ENCODE measurements at regions not wholly inside any gene's neighbourhood (a gene's known extent, or its start where the extent isn't known, plus 50 kb on each side); places are given as distances from the start of the nearest gene placed in this dataset.
"Not testable (repeated sequence)": the region's sequence is repeated elsewhere in the genome, so short reads cannot be mapped to it uniquely, and the experiment has no call there.

DNA sequence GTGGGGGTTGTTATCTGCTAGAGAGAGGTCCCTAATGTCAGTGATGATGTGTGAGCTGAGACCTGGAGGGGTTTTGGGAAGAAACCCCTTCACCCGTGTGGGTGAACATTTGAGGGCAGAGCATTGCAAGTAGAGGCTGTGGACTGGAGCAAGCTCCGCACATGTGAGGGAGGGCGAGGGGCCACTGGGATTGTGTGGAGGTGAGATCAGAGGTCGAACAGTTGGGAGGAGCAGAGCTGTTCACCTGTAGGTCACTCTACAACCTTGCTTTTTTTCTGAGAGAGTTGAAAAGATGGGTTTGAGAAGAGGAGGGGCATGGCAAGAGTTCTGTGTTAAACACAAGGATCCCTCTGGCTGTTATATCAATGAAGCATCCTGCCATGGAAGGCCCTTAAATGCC, 480.4 kb upstream of the ZNF608 start:
- DNase-seq: no peak

DNA sequence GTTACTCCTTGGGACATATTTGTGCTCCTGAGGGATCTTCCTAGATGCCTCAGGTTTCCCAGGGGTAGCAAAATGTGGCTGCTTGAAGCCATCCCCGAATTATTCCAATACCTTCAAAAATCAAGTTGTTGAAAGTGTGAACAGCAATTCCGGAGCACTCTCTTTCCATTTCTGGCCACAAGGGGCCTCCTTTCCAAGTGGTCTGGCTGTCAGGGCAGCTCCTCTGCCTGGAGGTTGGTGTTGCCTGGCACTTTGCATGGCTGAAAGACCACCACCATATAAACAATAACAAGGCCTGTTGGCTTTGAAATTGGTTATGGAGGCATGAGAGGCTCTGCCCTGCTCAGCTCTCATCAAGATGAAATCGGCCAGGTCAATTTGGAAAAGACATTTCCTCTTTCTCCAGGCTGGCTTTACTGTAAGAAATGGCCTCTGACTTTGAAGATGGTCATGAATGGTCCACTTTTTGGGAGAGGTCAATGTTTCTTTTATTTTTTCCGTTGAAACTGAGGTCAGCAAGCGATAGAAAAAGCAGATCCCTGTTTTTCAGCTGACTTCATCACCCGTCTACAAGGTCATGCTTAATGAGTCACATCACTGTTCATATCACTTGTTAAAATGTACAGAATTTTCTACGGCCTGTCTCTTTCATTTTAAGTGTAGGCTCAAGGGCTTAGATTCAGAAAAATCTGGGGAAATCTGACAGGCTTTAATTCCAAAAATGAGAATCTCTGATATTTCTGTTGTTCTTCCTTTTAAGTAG, 481.1 kb upstream of the ZNF608 start:
- no peak for DNase-seq

DNA sequence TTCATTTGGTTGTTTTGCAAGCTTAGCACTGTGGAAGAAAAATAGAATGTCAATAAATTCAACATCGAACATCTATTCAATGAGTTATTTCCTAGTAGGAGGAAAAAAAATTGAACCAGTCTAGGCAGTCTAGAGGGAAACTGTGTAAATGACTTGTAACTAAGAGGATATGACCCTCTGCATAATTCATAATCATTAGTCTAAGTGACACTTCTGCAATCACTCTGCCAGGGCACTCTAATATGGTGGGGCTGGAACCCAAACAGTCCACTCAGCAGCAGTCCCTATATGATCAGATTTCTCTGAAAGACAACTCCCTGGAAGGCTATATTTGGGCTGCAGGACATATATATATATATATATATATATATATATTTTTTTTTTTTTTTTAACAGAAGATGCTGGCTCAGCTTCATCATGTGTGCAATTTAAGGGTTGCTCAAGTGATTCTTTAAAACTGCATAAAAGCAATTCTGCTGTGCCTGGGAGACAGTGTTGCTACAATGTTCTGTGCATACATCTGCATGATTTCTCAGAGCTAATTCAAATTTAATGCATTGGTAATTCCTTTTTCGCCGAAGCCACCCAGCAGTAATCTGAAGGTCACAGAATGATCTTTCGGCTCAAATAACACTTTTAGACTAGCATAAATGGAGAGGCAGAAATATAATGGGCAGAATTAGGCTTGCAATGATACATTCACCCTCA, 482.1 kb upstream of the ZNF608 start:
- DNase-seq: no peak

DNA sequence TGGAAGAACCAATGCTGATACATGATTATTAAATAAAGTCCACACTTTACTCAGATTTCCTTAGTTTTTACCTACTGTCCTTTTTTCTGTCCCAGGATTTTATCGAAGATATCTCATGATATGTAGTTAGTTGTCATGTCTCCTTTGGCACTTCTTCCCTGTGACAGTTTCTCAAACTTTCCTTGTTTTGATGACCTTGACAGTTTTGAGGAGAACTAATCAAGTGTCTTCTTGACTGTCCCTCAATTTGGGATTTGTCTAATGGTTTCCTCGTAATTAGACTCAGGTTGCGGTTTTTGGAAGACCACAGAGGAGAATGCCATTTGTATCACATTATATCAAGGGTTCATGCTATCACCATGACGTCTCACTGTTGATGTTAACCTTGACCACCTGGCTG, 483.1 kb upstream of the ZNF608 start:
- DNase-seq: no peak

DNA sequence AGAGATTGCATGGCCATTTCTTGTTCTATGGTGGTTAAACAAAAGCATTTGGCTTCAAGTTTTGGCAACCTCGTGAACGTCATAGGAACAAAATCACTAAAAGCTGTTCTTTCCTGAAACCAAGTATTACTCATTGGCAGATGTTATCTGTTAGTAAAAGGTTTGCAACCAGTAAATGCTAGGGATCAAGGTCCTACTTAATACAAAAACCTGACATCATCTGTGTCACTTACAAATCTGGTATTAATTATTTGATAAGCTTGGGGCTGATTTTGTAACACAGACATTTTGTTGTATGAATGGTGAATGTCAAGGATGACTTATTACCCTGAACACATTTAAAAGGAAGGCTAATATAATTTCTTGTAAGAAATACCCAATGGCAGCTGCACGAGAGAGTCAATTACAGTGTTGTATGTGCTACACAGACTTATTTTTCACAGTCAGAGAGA, 486.4 kb upstream of the ZNF608 start:
- no peak for DNase-seq

DNA sequence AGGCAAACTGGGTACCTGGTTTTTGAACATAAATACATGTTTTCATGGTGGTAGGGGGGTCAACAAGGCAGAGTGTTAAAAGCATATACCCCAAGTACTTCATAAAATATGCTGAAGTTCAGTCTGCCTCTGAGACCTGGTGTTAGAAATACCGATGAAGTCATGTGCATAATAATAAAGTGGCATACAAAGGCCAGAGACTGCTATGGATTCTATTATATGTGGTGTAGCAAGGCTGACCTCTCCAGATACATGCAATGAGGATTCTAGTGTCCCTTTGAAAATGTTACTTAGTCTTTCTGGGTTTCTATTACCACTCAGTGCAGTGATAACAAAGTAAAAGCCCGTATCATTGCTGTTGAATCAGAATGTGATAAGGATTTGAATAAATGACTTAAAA, 487.5 kb upstream of the ZNF608 start:
- DNase-seq: no peak

DNA sequence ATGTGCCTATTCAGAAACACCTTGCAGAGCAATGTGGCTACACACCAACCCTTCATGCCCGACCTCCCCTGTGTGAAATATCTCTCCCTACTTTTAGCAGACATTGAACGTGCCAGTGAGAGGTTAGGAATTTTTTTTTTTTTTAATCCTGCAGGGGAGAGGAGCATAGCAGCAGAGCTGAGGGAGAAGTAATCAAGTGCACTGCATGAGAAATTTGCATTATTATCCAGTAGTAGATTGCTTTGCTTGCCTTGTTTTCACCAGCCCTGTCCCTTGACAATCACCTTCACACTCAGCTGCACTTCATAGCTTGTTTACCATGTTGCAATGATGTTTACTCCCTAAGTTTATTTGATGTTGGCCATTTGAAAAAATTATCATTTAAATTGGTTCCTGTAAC, 489.6 kb upstream of the ZNF608 start:
- DNase-seq: no peak

DNA sequence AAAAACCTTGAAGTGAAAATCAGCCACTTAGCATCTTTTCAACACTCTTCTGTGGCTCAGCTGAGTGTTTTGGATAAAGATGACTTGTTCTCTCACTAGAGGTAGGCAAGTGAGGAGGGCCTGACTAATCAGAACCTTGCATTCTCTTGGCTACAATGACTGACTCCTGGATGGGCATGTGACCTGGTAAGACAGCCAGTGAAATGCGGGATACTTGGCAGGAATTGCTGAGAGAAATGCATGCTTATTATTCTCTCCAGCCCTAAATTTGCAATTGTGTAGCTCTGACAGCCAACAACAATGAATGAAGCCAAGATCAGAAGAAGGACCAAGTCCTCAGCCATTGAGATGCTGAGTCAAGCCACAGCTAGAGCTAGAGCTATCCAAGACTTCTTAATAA, 490.5 kb upstream of the ZNF608 start:
- no peak for DNase-seq

DNA sequence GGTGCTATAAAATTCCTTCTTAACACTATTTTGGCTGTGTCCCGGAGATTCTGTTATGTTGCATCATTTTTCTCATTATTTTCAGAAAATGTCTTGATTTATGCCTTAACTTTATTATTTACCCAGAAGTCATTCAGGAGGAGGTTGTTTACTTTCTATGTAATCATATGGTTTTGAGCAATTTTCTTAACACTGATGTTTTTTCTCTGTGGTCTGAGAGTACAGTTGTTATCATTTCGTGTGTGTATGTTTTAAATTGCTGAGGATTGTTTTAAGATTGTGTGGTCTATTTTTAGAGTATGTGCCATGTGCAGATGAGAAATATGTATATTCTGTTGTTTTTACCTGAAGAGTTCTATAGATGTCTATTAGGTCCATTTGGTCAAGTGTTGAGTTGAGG, 498.1 kb upstream of the ZNF608 start:
- no peak for DNase-seq

DNA sequence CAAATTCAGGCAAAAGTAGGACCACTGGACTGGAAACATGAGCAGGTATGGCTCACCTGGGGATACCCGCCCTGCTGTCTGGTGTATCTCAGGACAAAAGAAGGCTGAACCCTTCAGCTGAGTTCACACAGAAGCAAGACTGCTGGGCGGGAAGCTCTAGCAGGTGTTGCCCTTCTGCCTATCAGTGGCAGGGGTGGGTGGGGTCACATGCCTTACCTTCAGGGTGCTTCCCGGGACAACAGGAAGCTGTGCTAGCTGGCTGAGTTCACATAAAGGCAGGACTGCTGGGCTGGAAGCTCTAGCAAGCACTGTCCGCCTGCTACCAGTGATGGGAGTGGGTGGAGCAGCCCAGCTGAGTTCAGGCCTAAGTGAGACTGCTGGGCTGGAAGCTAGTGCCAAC, 498.8 kb upstream of the ZNF608 start:
- no peak for DNase-seq

DNA sequence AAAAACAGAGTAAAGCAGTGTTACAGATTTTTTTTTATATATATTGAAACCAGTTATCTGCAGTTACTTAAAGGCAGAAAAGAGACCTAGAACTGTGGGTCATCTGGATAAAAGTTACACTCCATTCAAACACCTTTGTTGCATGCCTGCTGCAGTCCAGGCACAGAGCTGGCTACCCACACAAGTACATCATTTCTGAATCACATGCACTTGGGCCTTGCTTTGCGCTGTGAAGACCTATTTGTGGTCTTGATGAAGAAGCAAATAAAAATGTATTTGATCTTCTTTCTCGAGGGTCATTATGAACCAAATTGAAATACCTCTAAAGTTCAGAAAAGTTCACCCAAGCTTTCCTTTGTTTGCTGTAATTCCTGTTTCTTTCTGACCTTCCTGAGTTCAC, 503.0 kb upstream of the ZNF608 start:
- no peak for DNase-seq

DNA sequence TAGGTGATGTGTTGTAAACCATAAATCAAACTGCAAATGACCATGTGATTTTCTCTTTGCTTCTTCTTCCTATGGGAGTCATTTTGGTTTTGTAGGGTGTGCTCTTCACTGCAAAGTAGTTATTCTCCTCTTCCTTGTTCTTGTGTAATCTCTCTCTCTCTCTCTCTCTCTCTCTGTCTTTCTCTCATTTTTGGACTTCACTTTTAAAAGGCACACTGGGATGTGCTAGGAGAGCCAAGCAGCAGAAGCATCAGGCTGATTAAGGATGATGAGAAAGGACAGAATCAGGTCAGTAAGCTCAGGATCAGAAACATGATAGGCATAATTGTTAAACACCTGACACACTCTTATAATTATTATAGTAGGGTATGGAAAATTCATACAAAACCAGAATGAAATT, 505.3 kb upstream of the ZNF608 start:
- no peak for DNase-seq

DNA sequence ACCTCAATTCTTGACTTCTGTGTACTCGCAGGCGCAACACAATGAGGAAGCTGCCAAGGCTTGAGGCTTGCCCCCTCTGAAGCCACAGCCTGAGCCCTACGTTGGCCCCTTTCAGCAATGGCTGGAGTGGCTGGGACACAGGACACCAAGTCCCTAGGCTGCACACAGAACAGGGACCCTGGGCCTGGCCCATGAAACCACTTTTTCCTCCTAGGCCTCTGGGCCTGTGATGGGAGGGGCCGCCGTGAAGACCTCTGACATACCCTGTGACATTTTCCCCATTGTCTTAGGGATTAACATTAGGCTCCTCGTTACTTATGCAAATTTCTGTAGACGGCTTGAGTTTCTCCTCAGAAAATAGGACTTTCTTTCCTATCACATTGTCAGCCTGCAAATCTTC, 507.2 kb upstream of the ZNF608 start:
- not testable (repeated sequence) for DNase-seq

DNA sequence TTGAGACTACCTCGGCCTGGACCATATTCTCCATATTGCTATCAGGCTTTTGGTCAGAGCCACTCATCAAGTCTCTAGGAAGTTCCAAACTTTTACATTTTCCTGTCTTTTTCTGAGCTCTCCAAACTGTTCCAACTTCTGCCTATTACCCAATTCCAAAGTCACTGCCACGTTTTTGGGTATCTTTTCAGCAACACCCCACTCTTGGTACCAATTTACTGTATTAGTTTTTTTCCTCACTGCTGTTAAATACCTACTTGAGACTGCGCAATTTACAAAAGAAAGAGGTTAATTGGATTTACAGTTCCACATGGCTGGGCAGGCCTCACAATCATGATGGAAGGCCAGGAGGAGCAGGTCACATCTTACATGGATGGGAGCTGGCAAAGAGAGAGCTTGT, 507.8 kb upstream of the ZNF608 start:
- DNase-seq: no peak

DNA sequence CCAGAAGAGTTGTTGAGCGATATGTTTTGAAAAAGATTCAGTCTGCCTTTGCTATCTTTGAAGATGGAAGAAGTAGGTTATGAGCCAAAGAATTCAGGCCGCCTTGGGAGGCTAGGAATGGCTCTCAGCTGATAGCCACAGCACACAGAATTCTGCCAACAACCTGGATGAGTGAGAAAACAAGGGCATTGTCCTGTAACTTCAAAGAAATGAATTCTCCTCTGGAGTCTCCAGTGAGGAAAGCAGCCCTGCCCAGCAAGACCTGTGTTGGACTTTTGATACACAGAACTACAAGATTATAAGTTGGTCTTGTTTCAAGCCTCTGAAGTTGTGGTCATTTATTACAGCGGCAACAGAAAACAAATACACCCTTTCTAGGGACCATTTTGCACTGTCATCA, 509.9 kb upstream of the ZNF608 start:
- DNase-seq: no peak

DNA sequence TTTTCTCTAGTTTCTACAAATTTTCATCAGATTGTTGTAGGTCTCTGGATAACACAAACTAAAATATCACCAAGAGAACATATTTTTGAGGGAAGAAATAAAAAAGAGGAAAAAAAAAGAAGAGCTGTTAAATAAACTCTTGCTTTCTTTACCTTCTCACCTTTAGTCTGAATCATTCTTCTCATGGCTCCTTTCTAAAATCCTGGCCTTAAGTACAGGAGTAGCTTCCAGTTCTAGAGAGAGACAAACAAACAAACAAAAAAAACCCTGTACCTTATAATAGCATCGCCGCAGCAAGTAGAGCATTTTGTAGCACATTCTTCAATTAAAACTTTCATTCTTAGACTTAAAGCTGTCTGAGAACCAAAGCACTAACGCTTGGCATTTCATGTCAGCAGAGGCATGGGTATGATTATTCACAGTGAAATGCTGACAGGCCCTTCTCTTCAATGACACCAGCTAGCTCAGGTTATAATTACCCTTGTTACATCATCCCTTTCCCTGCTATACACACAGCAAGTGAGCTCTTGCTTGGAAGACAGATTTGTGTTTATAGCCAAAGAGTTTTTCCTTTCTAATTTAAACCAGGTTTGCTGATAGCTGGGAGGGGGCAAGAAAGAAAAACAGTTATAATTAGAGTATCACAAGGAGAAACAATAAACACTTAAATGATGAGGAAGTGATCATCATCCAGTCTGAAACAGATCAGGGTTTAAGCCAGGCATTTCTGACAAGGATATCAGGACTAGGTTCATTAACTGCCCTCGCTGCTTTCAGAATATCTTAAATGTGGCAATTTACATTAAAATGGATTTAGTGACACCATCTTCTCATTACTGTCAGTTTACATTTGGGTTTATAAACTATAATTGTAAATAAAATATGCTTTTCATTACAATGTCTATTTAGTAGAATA, 510.9 kb upstream of the ZNF608 start:
- peak; percentile 39 for DNase-seq

DNA sequence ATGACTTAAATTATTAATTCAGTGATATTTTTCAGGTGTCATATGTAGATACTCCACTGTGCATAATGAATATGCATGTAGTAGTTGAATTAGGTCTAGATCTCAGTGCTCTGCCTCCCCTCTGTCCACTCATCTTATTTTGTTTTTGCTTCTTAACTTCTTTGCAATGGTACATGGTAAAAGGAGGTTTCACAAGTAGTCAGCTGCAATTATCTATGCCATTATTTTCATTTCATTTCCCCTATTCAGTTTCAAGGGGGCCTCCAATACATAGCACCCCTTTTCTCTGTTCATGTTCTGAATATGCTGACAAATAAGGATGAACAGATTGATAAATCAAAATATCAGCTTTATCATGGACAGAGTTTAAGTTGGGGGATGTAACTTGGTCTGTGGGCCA, 511.6 kb upstream of the ZNF608 start:
- DNase-seq: no peak

DNA sequence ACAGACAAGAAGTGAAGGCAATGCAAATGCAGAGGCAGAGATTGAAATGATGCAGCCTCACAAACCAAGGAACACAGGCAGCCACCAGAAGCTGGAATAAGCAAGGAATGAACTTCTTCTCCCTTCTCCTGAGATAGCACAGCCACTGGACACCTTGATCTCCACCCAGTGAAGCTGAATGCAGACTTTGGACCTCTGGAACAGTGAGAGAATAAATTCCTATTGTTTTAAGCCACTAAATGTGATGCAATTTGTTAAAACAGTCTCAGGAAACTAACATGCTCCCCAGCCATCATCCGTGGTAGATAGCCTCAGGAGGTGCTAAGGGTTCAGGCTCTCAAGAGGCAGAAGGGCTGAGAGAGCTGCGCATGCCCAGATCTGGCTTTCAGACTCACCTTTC, 512.2 kb upstream of the ZNF608 start:
- no peak for DNase-seq

DNA sequence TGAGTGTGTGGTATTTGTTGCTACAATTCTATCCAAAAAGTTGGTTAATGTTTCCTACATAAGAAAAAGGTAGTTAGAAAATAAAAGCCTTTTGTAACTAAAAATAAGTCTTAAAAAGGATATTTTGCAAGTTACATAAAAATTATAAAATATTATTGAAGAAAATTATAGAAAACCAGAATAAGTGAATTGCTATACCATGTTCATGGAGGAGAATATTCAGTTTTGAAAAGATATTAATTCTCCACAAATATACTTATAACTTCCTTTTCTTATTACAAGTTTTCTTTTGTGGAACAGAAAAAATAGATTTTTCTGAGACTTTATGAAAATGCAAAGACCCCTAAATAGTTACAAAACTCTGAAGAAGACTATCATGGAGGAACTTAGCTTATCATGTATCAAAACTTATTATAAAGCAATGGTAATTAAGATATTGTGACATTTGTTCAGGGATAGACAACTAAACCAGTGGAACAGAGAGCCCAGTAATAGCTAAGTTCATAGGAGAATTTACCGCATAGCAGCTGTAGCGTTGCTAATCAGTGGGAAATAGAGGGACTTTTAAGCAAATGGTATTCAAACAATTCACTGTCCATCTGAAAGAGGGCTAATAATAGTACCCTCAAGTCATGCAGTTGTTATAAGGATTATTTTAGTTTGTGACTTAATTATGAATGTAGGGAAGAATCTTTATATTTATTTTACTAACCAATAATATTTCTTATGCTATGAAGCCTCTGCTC, 515.2 kb upstream of the ZNF608 start:
- DNase-seq: no peak

DNA sequence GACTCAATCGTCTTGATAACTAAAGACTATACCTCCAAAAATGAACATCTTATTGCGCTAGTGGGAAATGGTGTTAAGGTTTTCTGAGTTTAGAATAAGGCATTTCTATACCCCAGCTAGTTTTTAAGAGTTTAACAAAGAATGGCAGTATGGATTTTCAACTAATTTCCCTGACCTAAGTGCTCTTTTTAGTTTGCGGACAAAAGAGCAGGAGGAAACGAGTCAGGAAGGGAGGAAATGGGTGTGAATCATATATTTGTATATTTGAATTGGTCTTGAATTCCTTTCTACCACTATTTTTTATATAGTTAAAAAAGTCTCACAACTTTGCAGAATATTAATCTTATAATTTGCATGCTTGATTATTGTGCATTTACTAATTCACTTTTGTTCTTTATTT, 516.3 kb upstream of the ZNF608 start:
- no peak for DNase-seq

DNA sequence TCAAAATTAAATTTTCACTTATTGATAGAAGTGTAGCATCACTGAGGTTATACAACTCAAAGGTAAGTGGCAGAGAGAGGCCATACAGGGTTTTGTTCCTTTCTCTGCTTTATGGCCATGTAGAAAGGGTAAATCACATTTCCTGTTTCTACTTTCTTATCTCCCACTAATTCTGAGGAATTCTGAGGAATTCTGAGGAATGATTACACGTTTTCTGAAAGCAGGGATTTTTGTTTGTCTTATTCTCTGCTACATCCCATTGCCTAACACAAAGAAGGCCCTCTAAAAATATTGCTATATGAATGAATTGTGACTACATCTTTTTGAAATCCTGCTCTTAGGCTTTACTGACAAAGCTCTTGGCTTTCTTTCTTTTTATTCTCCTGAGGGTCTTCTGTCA, 516.9 kb upstream of the ZNF608 start:
- no peak for DNase-seq

DNA sequence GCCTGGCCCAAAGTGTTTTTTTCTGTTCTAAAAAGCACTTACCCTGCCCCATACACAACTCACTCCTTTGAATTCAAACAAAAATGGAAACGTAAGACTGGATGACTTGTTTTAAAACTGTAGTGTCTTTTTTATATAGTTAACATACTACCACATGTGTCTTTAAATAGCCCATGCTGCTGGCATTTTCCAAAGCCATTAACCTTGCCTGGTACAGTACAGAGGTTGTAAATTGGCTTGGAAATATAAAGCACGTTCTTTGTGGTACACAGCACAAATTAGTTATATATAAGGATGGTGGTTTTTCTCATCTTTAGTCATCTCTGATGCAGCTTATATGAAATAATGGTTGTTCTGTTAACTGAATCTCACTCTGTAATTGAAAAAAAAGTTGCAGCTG, 519.7 kb upstream of the ZNF608 start:
- no peak for DNase-seq
